PC-3 (cell line): ENCODE measurements at regions not wholly inside any gene's neighbourhood (a gene's known extent, or its start where the extent isn't known, plus 50 kb on each side); places are given as distances from the start of the nearest gene placed in this dataset.

Experiments used
- ATAC-seq: fragments of 200-7000 bp; cut with Tn5 transposase; 2 replicates; pipeline ENCODE4 v1.9.1; 2020; ENCODE audit warnings: mild to moderate bottlenecking, moderate library complexity
- BruUV-seq: library from RNA; stranded (reverse); fragments of 400-500 nt; replicated peaks from 2 replicates; lab custom pipeline; 2021; lab: Mats Ljungman, UMichigan
- CTCF ChIA-PET: fragments of 300-600 bp; sonication (Branson Sonifier 250); formaldehyde crosslinking; loops from one replicate; lab custom pipeline; 2022; ENCODE audit warnings: antibody characterized with exemption; lab: Charles Lee
- POLR2A ChIA-PET: fragments of 300-600 bp; sonication (Branson Sonifier 250); formaldehyde crosslinking; loops from one replicate; lab custom pipeline; 2022; ENCODE audit warnings: antibody characterized with exemption; ENCODE audit not compliant: unreplicated experiment; lab: Charles Lee
- DNase-seq: peaks from one replicate; pipeline ENCODE4 v3.0.0-alpha.2; 2015
- H2AFZ ChIP-seq: fragments of 300-600 bp; sonication (generic); 2 replicates; pipeline ENCODE4 v1.6.0; 2016; ENCODE audit warnings: antibody characterized with exemption, low read length
- H3F3A ChIP-seq: fragments of 300-600 bp; sonication (generic); one replicate; pipeline ENCODE4 v1.6.0; 2017; ENCODE audit warnings: antibody characterized with exemption, low read length, control low read depth, mild to moderate bottlenecking; ENCODE audit not compliant: unreplicated experiment
- H3K27ac ChIP-seq: fragments of 300-600 bp; sonication (generic); 2 replicates; pipeline ENCODE4 v1.5.1; 2016; ENCODE audit warnings: mild to moderate bottlenecking, low read length
- H3K27me3 ChIP-seq: fragments of 300-600 bp; sonication (generic); 2 replicates; pipeline ENCODE4 v1.6.1; 2016; ENCODE audit warnings: low read length, mixed read lengths
- H3K36me3 ChIP-seq: fragments of 300-600 bp; sonication (generic); 2 replicates; pipeline ENCODE4 v1.6.1; 2016; ENCODE audit warnings: low read depth, mixed run types, low read length, mixed read lengths
- H3K4me1 ChIP-seq: fragments of 300-600 bp; sonication (generic); 2 replicates; pipeline ENCODE4 v1.5.1; 2016; ENCODE audit warnings: low read length; ENCODE audit not compliant: insufficient read depth
- H3K4me2 ChIP-seq: fragments of 300-600 bp; sonication (generic); 2 replicates; pipeline ENCODE4 v1.6.0; 2016; ENCODE audit warnings: low read length
- H3K4me3 ChIP-seq: fragments of 300-600 bp; sonication (generic); 2 replicates; pipeline ENCODE4 v1.5.1; 2016; ENCODE audit warnings: mild to moderate bottlenecking, low read length, mixed read lengths
- H3K79me2 ChIP-seq: fragments of 300-600 bp; sonication (generic); 2 replicates; pipeline ENCODE4 v1.6.1; 2017; ENCODE audit warnings: low read length, mixed read lengths
- H3K9ac ChIP-seq: fragments of 300-600 bp; sonication (generic); 2 replicates; pipeline ENCODE4 v1.6.0; 2016; ENCODE audit warnings: mild to moderate bottlenecking, low read length
- H3K9me2 ChIP-seq: fragments of 300-600 bp; sonication (generic); replicated peaks from 2 replicates; pipeline ENCODE4 v1.6.1; 2016; ENCODE audit warnings: mixed run types, low read length, mixed read lengths
- H3K9me3 ChIP-seq: fragments of 300-600 bp; sonication (generic); 2 replicates; pipeline ENCODE4 v1.6.1; 2016; ENCODE audit warnings: low read length, mixed read lengths
- H4K20me1 ChIP-seq: fragments of 300-600 bp; sonication (generic); 2 replicates; pipeline ENCODE4 v1.6.1; 2016; ENCODE audit warnings: low read length, mixed read lengths
- CTCF ChIP-seq: fragments of 300-600 bp; sonication (generic); conservative IDR thresholded peaks from 2 replicates; pipeline ENCODE4 v1.5.1; 2017; ENCODE audit warnings: antibody characterized with exemption, low read depth, mild to moderate bottlenecking, low read length
- EZH2 ChIP-seq: fragments of 300-600 bp; sonication (generic); IDR thresholded peaks from one replicate; pipeline ENCODE4 v1.6.1; 2017; ENCODE audit warnings: antibody characterized with exemption, mild to moderate bottlenecking, low read length; ENCODE audit not compliant: unreplicated experiment
- EZH2phosphoT487 ChIP-seq: fragments of 300-600 bp; sonication (generic); IDR thresholded peaks from 2 replicates; pipeline ENCODE4 v1.6.1; 2018; ENCODE audit warnings: mild to moderate bottlenecking, antibody characterized with exemption, low read length, borderline replicate concordance
- intact Hi-C: fragments of 100-400 bp; cut with micrococcal nuclease; formaldehyde crosslinking; loops from 2 replicates; pipeline ENCODE4 v1.9.0; 2023

GRCh38 chr14:97282210-97283004 lies 485.2 kb downstream of the VRK1 start:
- Histone ChIP-seq H3K9me3 (no peaks in the 10 kb centered on the region), H3K79me2 (no peaks in the 10 kb centered on the region), H3K4me3 (no peak overlapping the region), H3K4me1 (peaks cover 24% of the 10 kb centered on the region; the same call in 1 of the 2 replicates), H2AFZ (0 out of 2 replicates have a peak overlapping the region, but pooled peaks have one; percentile 58), H4K20me1 (no peaks in the 10 kb centered on the region), H3K9ac (no peak overlapping the region), H3K9me2 (no peaks in the 10 kb centered on the region), H3K4me2 (peak overlapping the region; percentile 41; the same call in 1 of the 2 replicates), H3K36me3 (no peaks in the 10 kb centered on the region), H3K27me3 (peaks cover 13% of the 10 kb centered on the region), H3K27ac (no peak overlapping the region), H3F3A (no peaks in the 10 kb centered on the region)
- no peak for TF ChIP-seq CTCF
- no peak for TF ChIP-seq EZH2
- no peak for TF ChIP-seq EZH2phosphoT487
- no peak for ATAC-seq
- DNase-seq: no peak
- BruUV-seq: no TSS peak
- ChIA-PET CTCF (no interaction called here), POLR2A (no interaction called here)
- intact Hi-C loops: no loop called here

GRCh38 chr14:97283005-97283403 lies 485.8 kb downstream of the VRK1 start:
- no peak for TF ChIP-seq CTCF
- Histone ChIP-seq H3K4me3 (0 out of 2 replicates have a peak overlapping the region, but pooled peaks have one; percentile 16), H3K4me2 (peak overlapping the region; percentile 41), H3K36me3 (no peaks in the 10 kb centered on the region), H4K20me1 (no peaks in the 10 kb centered on the region), H3K4me1 (peaks cover 18% of the 10 kb centered on the region; the same call in 1 of the 2 replicates), H3K79me2 (no peaks in the 10 kb centered on the region), H3K9ac (no peak overlapping the region), H2AFZ (peak overlapping the region; percentile 58), H3K9me2 (no peaks in the 10 kb centered on the region), H3F3A (no peaks in the 10 kb centered on the region), H3K9me3 (no peaks in the 10 kb centered on the region), H3K27ac (no peak overlapping the region), H3K27me3 (peaks cover 13% of the 10 kb centered on the region)
- intact Hi-C loops: no loop called here
- CTCF ChIA-PET: no interaction called here
- BruUV-seq: no TSS peak
- ATAC-seq: no peak; the same call in 1 of the 2 replicates
- no peak for DNase-seq
- POLR2A ChIA-PET: no interaction called here

- H3K9ac ChIP-seq: no peak overlapping the region
- BruUV-seq: no TSS peak
- no peak for TF ChIP-seq CTCF
- TF ChIP-seq EZH2: no peak
- TF ChIP-seq EZH2phosphoT487: no peak
- H3K79me2 ChIP-seq: no peaks in the 10 kb centered on the region
- H3K36me3 ChIP-seq: no peaks in the 10 kb centered on the region
- DNase-seq (no peak), ATAC-seq (peak; percentile 44; the same call in 1 of the 2 replicates)
- intact Hi-C loops: no loop called here
- peaks cover 13% of the 10 kb centered on the region for H3K27me3 ChIP-seq
- H3F3A ChIP-seq: no peaks in the 10 kb centered on the region
- ChIA-PET CTCF (no interaction called here), POLR2A (no interaction called here)
- H3K4me1 ChIP-seq: peaks cover 16% of the 10 kb centered on the region; the same call in 1 of the 2 replicates
- H4K20me1 ChIP-seq: no peaks in the 10 kb centered on the region
- H3K27ac ChIP-seq: no peak overlapping the region
- 0 out of 2 replicates have a peak overlapping the region, but pooled peaks have one; percentile 16 for H3K4me3 ChIP-seq
- peak overlapping the region; percentile 58 for H2AFZ ChIP-seq
- peak overlapping the region; percentile 41 for H3K4me2 ChIP-seq
- no peaks in the 10 kb centered on the region for H3K9me2 ChIP-seq
- no peaks in the 10 kb centered on the region for H3K9me3 ChIP-seq
Measured at GRCh38 chr14:97283426-97283825, 486.2 kb downstream of the VRK1 start.
